ENCODE measurements at regions not wholly inside any gene's neighbourhood (a gene's known extent, or its start where the extent isn't known, plus 50 kb on each side); places are given as distances from the start of the nearest gene placed in this dataset.

- peaks cover 10% of the 10 kb centered on the region for H3K9me3 ChIP-seq (ENCODE audit: low read depth, low read length, poor library complexity, severe bottlenecking)
- H3K4me1 ChIP-seq (ENCODE audit: insufficient read depth, low read length, poor library complexity, severe bottlenecking): no peaks in the 10 kb centered on the region
- no peak overlapping the region for H3K4me3 ChIP-seq (ENCODE audit: low read depth, low read length, poor library complexity, severe bottlenecking)
- POLR2A ChIA-PET (ENCODE audit: low non-redundant PET): no interaction called here
- DNase-seq (ENCODE audit: low spot score): no peak
- TF ChIP-seq CTCF (conservative IDR thresholded peaks at IDR 0.05; ENCODE audit: low read depth, low read length) (no peak), EZH2 (IDR thresholded peaks at IDR 0.05; ENCODE audit: borderline replicate concordance, low read depth, low read length, poor library complexity, severe bottlenecking) (no peak)
- CTCF ChIA-PET: no interaction called here
- H3K27ac ChIP-seq (ENCODE audit: low read depth, low read length, poor library complexity, severe bottlenecking): no peak overlapping the region
- intact Hi-C loops (cut with micrococcal nuclease; ENCODE audit: unreplicated experiment): no loop called here
- no peaks in the 10 kb centered on the region for H3K36me3 ChIP-seq (ENCODE audit: insufficient read depth, low read length, poor library complexity, severe bottlenecking)
- no TSS peak for BruUV-seq (replicated peaks)
- no peaks in the 10 kb centered on the region for H3K27me3 ChIP-seq (replicated peaks; ENCODE audit: insufficient read depth, low read depth, low read length, poor library complexity)
These were observed 431.8 kb upstream of the CNTN4 start for GRCh38 chr3:1666865-1667264.

- H3K27me3 ChIP-seq (replicated peaks; ENCODE audit: insufficient read depth, low read depth, low read length, poor library complexity): no peaks in the 10 kb centered on the region
- BruUV-seq (replicated peaks): no TSS peak
- TF ChIP-seq CTCF (conservative IDR thresholded peaks at IDR 0.05; ENCODE audit: low read depth, low read length): no peak
- no peak for TF ChIP-seq EZH2 (IDR thresholded peaks at IDR 0.05; ENCODE audit: borderline replicate concordance, low read depth, low read length, poor library complexity, severe bottlenecking)
- H3K9me3 ChIP-seq (ENCODE audit: low read depth, low read length, poor library complexity, severe bottlenecking): peaks cover 5% of the 10 kb centered on the region
- CTCF ChIA-PET: no interaction called here
- no peaks in the 10 kb centered on the region for H3K4me1 ChIP-seq (ENCODE audit: insufficient read depth, low read length, poor library complexity, severe bottlenecking)
- H3K4me3 ChIP-seq (ENCODE audit: low read depth, low read length, poor library complexity, severe bottlenecking): no peak overlapping the region
- intact Hi-C loops (cut with micrococcal nuclease; ENCODE audit: unreplicated experiment): no loop called here
- no peak overlapping the region for H3K27ac ChIP-seq (ENCODE audit: low read depth, low read length, poor library complexity, severe bottlenecking)
- DNase-seq (ENCODE audit: low spot score): peak; percentile 18
- POLR2A ChIA-PET (ENCODE audit: low non-redundant PET): no interaction called here
- H3K36me3 ChIP-seq (ENCODE audit: insufficient read depth, low read length, poor library complexity, severe bottlenecking): no peaks in the 10 kb centered on the region
These were observed 421.0 kb upstream of the CNTN4 start for GRCh38 chr3:1677576-1678156.

GRCh38 chr3:1692428-1692827 lies 406.2 kb upstream of the CNTN4 start:
- no peaks in the 10 kb centered on the region for H3K9me3 ChIP-seq (ENCODE audit: low read depth, low read length, poor library complexity, severe bottlenecking)
- H3K27ac ChIP-seq (ENCODE audit: low read depth, low read length, poor library complexity, severe bottlenecking): no peak overlapping the region
- CTCF ChIA-PET: no interaction called here
- intact Hi-C loops (cut with micrococcal nuclease; ENCODE audit: unreplicated experiment): no loop called here
- no peak overlapping the region for H3K4me3 ChIP-seq (ENCODE audit: low read depth, low read length, poor library complexity, severe bottlenecking)
- no peaks in the 10 kb centered on the region for H3K27me3 ChIP-seq (replicated peaks; ENCODE audit: insufficient read depth, low read depth, low read length, poor library complexity)
- no peak for TF ChIP-seq CTCF (conservative IDR thresholded peaks at IDR 0.05; ENCODE audit: low read depth, low read length)
- TF ChIP-seq EZH2 (IDR thresholded peaks at IDR 0.05; ENCODE audit: borderline replicate concordance, low read depth, low read length, poor library complexity, severe bottlenecking): no peak
- BruUV-seq (replicated peaks): no TSS peak
- no peaks in the 10 kb centered on the region for H3K36me3 ChIP-seq (ENCODE audit: insufficient read depth, low read length, poor library complexity, severe bottlenecking)
- POLR2A ChIA-PET (ENCODE audit: low non-redundant PET): no interaction called here
- no peak for DNase-seq (ENCODE audit: low spot score)
- no peaks in the 10 kb centered on the region for H3K4me1 ChIP-seq (ENCODE audit: insufficient read depth, low read length, poor library complexity, severe bottlenecking)

Measured in A673 (cell line).